IPS DF 4.7 (cell line): ENCODE measurements at regions not wholly inside any gene's neighbourhood (a gene's known extent, or its start where the extent isn't known, plus 50 kb on each side); places are given as distances from the start of the nearest gene placed in this dataset.

Source experiments
- DNase-seq: peaks from one replicate; pipeline ENCODE4 v3.0.0-alpha.2; 2013; ENCODE audit warnings: low spot score; ENCODE audit errors: extremely low read depth

GRCh38 chr9:107064378-107064777 lies 201.4 kb downstream of the ZNF462 start:
- no peak for DNase-seq

- no peak for DNase-seq
Observed at GRCh38 chr9:107065549-107065948, 202.6 kb downstream of the ZNF462 start.

- DNase-seq, result no peak
Observed at GRCh38 chr9:107067739-107068416, 204.9 kb downstream of the ZNF462 start.

DNA sequence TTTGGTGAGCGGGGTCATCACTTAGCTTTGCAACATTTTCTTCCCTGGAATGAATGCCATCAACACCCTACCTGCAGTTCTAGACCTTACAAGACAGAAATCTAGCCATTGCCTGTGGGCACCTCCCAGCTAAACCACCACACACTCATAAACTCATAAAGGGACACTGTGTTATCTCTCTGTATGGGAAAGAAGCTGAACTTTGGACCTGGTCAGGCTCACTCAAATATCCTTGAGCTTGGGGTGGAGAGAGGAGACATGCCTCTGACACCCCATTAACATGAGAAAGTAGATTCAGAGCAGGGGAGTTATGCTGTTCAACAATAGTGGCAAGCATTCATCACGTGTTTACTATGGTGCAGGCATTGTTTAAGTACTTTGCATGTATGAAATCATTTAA lies 205.6 kb downstream of the ZNF462 start:
- DNase-seq, result no peak

DNA sequence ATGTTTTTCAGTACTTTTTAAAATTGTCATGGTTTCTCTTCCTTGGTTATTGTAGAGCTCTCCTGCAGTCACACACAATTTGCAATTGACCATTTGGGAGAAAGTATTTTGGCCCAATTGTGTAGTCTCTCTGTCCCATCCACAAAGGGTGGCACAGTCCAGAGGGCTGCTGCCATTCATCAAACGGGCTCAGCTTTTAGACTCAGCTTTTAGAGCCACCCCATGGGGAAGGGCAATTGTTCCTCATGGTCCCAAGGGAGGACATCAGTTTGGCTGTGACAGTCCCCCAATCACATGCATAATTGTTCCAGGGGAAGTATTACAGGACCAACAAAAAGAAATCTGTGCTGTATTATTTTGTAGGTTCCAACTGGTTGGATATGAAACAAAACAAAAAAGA lies 207.6 kb downstream of the ZNF462 start:
- no peak for DNase-seq

DNA sequence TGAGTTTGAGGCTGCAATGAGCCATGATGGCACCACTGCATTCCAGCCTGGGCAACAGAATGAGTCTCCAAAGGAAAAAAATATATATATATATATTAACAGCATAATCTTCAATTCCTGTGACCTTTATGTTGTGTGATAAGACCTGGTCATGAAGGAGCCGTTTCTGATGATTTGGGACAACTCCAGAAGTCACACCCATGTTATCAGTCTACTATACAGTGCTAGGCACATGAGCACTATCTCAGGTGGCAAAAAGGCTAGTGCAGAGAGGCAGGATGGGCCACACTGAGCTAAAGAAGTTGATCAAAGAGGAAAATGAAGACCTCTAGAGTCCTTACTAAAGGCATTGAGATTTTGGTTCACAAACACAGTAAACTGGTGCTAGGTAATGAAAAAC lies 205.0 kb upstream of the RAD23B start:
- no peak for DNase-seq

DNA sequence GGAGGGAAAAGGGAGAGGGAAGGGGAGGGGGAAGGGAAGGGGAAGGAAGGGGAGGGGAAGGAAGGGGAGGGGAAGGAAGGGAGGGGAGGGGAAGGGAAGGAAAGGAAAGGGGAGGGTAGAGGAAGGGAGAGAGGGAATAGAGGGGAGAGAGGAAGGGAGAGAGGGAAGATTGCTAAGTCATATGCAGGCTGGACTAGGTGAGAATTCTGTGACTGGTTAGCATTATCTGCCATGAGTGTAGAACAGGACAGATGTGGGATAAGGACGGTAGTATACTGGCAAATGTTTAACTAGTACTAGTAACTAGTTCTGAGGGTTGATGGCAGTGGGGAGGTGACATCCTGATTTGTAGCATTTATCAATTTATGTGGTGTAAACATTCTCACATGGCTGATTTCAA lies 203.5 kb upstream of the RAD23B start:
- DNase-seq, result no peak

DNA sequence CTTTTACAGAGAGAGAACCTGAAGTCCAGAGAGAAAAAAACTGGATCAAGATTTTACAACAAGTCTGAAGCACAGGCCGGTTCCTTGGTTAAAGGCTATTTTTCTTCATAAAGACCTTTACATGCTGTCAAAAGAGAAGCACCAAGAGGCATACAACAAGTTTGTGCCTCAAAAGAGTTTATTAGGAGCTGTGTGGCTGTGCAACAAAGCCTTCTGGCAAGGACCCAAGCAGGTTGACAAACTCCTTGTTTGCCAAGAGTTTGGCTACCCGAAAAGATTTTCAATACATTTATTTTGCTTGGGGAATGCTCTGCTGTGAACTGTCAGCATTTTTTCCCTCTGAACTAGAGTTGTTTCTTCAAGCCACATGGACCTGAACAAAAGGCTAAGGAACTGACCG lies 202.9 kb upstream of the RAD23B start:
- DNase-seq, result no peak

- no peak for DNase-seq
Observed at GRCh38 chr9:107086460-107086859, 196.6 kb upstream of the RAD23B start.

GRCh38 chr9:107087222-107087621 lies 195.9 kb upstream of the RAD23B start:
- DNase-seq, result no peak

DNA sequence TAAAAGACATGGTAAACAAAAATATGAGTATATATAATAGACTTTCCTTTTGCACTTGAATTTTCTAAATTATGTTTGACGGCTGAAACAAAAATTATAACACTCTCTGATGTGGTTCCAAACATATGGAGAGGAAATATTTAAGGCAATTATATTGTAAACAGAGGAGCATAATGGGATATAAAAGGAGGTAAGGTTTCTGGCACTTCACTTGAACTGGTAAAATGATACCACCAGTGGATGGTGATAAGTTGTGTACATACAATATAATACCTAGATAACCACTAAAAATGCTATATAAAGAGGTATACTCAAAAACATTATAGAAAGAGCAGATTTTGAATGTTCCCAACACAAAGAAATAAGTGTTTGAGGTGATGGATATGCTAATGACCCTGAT lies 192.9 kb upstream of the RAD23B start:
- DNase-seq, result no peak

GRCh38 chr9:107093365-107094060 lies 189.6 kb upstream of the RAD23B start:
- no peak for DNase-seq

DNA sequence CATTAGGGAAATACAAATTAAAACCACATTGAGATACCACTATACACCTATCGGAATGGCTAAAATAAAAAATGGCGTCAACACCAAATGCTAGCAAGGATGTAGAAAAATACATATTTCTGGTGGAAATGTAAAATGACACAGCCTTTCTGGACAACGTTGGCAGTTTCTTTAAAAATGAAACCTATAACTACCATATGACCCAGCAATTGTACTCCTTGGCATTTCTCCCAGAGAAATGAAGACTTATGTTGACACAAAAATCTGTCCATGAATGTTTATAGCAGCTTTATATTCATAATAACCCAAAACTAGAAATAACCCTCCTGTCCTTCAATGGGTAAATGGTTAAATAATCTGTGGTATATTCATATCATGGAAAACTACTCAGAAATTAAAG lies 188.7 kb upstream of the RAD23B start:
- no peak for DNase-seq

DNA sequence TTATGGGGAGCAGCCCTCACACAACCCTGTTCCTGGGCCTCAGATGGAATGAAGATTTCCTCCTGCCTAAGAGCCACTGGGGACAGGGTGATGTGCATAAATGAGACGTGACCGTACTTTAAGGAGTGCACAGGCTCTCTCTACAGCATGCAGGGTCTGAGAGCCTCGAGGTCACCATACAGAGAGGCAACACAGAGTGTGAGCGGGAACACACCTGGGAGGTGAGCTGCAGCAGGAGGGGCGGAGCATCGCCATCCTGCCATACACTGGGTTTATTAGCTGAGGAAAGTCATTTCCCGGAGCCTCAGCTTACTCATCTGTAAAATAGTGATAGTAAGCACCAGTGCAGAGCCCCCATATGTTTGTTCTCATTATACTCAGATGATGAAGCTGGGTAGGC lies 182.5 kb upstream of the RAD23B start:
- no peak for DNase-seq

DNA sequence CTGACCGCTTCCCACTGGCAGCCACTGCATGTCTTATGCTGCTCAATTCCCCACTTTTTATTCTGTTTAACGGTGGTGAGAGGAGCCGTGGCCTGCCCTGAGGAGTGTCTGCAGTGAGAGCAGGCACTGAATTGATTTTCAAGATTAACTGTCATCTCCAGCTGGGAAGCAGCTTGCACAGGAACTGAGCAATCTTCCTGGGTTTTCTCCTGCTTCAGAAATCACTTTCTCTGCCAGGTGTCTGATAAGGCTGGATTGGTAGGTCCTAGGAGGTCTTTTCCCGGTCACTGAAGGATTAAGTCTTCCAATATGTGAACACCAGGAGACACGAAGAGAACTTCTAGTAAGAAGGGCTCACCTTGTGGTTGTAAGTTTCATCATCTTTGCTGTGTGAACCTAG lies 181.1 kb upstream of the RAD23B start:
- no peak for DNase-seq

- no peak for DNase-seq
Observed at GRCh38 chr9:107103621-107104020, 179.5 kb upstream of the RAD23B start.

GRCh38 chr9:107105784-107106183 lies 177.3 kb upstream of the RAD23B start:
- DNase-seq, result no peak

GRCh38 chr9:107106416-107106815 lies 176.7 kb upstream of the RAD23B start:
- DNase-seq, result no peak

DNA sequence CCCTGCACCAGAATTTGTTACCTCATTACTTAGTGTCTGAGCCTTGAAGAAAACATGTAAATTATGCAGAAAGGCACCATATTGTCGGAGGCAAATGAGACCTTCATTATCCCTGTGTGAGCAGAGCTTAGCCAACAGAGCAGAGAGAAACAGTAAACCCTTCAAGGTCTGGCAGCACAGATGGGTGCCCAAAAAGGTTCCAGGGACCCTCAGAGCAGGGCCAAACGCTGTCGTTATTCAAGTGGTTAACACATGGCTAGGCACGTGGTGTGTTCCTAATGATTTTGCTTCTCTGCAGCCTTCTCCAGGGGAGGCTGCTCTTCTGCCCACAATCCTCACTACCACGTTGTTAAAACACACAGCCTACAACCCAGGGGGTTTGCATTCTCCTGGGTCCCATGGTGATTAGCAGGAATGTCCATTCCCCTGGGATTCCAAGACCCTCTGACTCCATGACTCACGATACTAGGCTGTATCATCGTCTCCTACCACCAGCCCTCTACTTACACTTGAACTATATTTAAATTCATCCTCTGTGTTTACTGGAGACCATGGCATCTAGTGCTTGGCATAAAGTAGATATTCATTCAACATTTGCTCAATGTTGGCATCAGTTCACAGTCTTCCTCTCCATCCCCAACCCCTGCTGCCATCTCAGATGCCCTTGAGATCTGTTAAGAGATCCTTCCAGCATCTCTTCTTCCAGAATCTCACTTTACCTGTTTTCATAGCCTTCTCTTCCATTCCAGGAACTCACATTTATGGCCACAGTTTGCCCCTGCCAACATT lies 174.5 kb upstream of the RAD23B start:
- DNase-seq, result no peak

GRCh38 chr9:107109324-107109723 lies 173.8 kb upstream of the RAD23B start:
- no peak for DNase-seq

- DNase-seq, result no peak
Observed at GRCh38 chr9:107110153-107110552, 172.9 kb upstream of the RAD23B start.

DNA sequence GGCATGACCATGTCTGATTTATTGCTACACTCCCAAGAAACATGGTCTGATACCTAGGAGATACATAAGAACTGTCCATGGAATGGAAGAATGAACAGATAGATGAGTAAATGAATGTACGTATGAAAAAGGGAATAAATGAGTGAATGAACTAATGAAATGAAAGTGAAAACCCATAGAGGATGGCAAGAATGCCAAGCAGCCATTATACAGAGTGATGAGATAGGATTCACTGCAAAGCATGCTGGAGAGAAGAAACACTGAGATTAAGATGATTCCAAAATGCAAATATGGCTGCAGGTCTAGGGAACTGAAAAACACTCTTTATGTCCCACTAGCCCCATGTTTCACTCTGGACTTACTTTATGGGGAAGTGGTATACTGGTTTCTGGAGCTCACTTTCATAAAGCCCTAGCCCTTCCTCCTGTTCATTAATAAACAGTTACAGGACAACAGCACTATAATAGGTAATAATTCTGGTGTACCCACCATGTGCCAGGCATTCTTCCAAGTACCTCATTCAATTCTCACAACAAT lies 170.3 kb upstream of the RAD23B start:
- no peak for DNase-seq
